Tongue (tissue), 1 donor: ENCODE measurements at regions not wholly inside any gene's neighbourhood (a gene's known extent, or its start where the extent isn't known, plus 50 kb on each side); places are given as distances from the start of the nearest gene placed in this dataset.

Experiments
- DNase-seq: peaks from one replicate; pipeline ENCODE4 v3.0.0-alpha.2; 2015

DNA sequence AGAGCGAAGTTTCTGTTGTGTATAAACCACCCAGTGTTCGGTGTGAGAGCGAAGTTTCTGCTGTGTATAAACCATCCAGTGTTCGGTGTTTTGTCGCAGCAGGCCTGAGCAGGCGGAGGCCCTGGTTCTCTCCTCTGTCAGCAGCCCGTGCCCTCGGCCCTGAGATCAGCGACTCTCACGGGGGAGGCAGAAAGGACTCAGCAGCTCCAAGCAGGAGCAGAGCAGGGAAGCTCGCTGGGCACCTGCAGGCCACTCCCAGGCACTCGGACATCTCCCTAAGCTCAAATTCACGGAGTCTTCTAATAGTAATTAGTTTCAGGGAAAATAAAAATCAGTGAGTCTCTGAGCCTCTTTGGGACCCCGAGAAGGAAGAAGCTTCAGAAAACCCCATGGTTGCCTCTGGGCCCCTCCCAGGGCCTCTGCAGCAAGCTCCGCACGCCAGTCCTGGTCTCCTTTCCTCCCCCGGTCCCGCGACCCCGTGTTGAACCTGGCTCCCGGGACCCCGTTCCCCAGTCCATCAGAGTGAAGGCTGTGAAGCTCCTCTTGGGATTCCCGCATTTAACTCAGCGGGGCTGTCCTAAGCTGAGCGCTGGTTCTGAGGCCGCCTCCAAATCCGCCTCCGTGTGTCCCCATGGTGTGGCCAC lies 81.9 kb upstream of the ADAMTS2 start:
- no peak for DNase-seq

DNA sequence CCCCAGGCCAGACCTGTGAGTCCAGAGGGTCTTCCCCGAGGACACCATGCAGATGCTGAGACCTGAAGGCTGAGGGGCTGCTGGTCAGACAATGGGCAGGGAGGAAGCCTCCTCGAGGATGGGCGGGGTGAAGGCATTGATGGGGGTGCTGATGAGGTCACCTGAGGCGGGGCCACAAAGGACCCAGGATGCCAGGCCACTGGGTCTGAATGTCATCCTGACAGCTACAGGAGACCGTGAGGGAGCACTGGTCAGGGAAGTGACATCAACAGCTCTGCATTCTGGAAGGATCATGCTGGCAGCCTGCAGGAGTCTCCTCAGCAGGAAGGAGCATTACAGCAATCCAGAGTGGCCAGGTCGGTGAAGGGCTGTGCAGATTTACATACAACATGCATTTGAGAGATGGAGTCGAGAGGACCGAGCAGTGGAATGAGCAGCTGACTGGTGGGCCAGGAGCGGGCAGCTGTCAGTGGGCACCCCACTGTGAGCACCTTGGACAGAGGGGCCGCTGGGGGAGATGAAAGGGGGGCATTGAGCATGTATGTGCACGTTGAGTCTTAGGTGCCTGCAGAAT lies 77.7 kb upstream of the ADAMTS2 start:
- DNase-seq, result no peak

DNA sequence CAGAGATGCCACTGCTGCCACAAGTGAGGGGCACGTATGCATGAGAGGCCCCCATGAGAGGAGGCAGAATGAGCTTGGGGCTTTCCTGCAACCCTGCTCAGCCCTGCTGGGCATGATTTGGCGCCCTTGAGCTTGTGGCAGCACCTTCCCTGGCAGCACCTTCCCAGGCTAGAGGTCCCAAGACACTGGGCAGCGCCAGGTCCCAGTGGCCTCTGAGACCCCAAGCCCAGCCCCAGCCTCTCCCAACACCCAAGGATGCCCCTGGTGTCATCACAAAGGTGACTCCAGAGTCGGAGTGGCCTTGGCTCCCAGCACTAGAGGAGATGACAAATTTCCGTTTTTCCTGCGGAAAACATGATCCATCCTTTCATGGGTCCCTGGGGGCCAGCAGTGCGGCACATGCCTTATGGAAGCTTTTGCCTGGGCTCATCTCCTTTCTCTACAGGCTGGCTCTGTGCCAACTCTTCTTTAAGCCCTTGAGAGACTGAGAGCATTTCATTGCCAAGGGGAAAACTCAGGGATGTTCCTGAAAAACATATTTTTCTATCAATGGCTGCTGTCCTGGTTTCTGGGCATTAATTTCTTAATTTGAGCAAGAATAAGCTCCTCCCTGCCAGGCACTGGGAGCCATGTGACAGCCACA lies 77.1 kb upstream of the ADAMTS2 start:
- no peak for DNase-seq

DNA sequence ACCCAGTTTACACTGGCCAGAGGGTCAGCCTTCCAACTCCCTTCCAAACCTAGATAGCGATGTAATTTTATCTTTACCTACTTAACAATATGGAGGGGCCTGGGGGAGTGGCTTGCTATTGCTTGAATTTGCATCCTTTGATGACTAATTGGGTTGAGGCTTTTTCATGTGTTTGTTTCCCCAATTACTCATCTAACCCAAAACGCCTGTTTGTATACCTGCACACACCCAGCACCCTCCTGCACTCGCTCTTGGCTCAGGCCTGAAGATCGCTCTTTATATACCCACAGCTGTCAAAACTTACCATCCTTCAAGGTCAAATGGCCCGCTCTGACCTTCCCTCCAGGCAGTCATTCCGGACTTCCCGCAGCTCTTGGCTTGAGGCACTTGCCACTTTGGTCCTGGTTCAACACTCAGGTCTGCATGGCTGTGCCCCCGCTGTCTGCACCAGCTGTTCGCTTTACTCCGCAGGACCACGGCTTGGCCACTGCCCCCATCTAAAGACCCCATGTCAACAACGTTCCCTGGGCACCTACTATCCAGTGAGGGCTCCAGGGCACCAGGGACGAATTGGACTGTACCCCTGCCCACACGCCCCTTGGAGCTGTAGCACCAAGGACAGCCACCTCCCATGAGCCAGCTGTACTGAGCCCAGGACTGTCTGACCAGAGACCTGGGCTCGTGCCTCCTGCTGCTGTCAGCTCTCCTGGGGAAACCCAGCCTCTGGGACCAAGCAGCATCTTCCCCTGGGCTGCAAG lies 76.1 kb upstream of the ADAMTS2 start:
- DNase-seq, result no peak

DNA sequence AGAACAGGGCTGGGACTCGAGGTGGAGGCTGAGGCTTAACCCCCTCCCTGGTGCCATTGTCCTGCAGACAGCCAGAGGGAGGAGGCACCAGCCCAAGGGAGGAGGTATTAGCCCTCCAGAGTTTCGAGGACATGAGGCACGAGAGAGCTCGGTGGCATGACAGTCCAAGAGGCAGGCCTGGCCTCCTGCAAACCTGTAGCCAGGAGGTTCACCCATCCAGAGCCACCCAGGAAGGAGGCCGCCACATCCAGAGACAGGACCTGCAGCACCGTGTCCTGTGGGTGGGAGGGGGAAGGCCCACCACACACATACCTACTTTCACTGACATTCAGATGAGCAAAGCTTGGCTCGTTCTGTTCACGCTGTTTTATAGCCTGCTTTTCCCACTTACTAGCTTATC lies 75.2 kb upstream of the ADAMTS2 start:
- no peak for DNase-seq

DNA sequence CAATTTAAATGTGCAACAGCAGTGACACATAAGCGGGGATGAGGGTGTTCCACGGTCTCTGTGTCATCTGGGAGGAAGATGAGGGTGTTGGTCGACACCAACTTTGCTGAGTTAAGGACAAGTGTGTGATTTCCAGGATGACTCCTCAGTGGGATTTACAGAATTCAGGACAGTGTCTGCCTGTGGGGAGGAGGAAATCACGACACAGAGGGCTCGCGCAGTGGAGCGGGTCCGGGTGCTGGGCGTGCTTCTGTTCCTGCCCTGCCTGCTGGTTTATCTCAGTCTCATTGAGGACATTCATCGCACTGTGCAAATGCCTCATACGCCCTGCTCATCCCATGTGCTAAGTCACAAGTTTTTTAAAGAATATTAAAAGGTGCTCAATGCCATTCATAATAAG lies 73.7 kb upstream of the ADAMTS2 start:
- DNase-seq, result no peak

DNA sequence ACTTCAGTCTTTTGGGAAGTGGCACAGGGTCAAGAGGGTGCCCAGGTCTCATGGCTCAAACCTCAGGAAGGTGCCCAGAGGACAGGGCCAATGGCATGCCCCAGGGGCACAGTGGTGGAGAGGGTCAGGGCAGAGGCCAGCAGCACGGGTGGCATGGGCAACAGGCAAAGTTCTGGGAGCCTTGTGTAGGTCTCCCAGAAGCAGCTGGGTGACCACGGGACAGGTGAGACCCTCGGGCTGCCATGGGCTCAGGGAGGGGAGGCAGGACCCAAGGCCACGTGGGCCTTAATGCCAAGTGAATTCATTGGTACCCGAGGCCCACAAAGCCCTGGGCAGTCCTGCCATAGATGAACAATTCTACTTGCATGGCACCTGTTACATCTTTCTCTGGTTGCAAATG lies 72.4 kb upstream of the ADAMTS2 start:
- DNase-seq, result no peak

DNA sequence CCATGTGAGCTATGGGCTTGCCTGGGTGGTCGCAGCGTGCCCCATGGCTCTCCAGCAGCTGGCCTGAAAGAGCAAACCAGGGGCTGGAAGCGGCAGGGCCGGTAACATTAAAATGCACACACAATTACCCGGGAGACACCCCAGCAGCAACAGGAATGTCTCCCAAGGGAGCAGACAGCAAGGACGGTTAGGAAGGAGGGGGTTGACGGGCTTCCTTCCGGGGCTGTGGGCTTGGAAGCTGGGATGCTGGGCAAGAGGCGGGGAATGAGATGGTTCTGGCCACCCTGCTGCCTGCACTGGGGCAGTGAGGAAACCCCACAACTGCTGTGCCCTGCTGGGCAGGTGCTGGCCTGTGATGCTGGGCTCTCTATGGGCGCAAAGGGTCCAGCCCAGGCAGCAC lies 71.8 kb upstream of the ADAMTS2 start:
- DNase-seq, result no peak

DNA sequence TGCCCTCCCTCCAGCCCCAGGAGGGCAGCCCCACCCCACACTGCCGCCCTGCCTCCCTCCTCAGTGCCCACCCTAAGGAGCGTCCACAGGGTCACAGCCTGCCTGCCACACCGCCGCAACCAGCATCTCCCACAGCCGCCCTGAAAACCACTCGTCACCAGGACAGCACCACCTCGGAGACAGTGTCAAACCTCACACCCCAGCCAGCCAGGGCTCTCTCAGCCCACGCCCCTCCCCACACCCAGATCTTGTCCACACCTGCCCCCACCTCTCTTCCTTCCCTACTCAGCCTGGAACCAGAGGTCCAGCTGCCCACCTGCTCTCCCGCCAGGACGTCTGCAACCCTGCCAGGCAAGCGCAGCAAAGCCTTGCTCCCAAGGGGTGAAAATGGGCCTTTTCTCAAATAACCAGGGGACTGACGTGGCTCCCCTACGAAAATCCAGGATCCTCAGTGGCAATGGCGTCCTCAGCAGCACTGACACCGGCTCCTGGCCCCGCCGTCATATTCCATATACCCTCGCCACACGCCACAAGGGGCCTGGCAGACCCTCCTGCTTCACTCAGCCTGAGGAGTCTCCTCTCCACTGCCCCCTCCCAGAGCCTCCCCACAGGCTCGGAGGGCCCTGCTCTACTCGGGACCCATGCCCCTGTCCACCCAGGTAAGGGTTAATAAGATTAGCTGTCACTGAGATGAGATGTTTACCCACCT lies 71.0 kb upstream of the ADAMTS2 start:
- DNase-seq, result no peak

DNA sequence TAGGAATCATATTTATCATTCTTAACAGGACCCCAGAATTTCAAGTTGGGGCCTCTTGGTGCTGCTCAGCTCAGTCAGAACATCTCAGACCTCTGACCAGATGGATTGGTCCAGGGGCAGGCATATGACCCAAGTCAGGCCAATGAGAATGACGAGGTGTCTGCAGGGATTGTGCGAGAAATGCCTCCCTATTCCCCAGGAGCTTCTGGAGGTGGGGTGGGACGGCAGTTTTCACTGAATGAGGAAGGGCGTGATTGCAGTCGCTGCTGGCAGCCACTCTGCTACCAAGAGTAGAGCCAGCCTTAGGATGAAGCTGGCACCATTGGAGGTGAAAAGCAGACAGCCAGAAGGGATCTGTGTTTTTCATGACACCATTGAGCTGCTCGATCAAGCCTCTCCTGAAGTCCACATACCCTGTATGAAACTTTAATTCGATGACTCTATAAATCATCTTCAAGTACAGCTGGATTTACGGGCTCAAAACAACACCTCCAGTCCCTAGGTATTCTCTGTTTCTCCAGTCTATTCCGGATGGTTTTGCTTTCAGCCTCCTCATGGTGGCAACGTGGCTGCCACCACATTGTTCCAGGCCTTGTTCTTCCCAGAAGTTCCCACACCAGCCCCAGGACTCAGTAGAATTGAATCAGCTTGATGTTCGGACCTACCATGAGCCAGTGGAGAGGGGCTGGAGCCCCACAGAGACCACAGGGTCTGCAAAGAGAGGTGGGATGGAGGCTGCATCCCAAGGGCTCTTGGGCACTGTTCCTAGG lies 70.2 kb upstream of the ADAMTS2 start:
- no peak for DNase-seq

DNA sequence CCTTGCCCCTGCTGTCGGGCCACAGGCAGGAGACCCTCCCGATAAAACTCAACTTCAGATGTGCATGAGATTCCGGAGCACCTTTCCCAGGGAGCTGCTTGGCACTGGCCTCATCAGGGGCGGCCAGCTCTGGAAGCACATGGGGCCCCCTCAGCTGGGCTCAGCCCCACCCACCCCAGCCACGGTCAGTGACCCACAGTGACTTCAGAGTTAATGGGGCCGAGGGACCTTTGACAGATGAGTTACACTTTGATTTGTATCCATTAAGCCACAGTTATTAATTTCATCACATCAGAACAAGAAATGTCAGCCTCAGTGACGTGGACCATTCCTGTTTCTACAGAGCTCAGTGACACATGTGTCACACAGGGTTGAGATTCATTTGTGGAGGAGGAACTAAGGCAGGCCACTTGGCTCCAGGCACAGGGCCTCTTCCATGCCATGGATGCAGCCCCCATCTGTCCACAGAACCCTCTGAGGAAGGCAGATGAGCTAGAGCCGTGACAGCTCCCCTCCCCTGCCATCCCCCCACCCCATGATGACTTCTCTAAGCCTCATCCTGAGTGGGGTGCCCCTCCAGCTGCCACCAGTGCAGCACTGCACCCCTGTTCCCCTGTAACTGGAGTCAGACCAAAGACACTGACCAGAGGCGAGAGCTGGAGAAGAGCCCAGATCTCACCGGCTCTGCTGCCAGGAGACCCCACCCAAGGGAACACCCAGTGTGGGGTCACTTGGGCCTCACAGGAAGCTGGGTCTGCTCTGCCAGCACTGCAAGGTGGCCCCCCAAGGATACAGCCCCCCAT lies 69.4 kb upstream of the ADAMTS2 start:
- DNase-seq, result no peak

DNA sequence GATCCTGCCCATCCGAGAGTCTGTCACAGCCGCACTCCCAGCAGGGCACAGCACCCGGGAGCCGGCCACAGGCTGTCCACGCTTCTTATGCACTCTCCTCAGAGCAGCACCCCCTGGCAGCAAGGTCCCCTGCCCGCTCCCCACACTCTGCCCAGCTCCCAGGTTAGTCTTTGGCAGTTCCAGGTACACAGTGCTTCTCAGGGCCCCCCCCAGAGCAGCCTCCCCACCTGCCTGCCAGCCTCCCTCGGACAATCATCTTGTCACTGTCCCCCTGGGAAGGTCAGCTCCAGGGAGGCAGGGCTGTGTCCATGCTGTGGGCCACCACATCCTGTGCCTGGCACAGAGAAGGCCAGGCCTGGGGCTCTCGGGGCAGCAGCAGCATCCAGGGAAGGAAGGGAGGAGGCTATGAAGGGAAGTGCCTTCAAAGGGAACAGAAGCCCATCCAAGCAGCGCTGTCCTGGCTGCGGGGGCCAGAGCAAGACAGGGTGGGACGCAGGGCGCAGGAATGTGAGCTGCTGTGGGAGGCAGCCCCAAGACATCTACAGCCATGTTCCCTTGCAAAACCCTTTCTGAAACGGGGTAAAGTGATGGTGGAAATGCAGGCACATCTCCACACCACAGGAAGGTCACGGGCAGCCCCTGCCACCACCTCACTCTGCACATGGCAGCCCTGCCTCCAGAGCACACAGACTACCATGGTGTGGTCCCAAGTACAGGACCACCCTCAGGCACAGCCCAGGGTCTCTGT lies 68.6 kb upstream of the ADAMTS2 start:
- no peak for DNase-seq

DNA sequence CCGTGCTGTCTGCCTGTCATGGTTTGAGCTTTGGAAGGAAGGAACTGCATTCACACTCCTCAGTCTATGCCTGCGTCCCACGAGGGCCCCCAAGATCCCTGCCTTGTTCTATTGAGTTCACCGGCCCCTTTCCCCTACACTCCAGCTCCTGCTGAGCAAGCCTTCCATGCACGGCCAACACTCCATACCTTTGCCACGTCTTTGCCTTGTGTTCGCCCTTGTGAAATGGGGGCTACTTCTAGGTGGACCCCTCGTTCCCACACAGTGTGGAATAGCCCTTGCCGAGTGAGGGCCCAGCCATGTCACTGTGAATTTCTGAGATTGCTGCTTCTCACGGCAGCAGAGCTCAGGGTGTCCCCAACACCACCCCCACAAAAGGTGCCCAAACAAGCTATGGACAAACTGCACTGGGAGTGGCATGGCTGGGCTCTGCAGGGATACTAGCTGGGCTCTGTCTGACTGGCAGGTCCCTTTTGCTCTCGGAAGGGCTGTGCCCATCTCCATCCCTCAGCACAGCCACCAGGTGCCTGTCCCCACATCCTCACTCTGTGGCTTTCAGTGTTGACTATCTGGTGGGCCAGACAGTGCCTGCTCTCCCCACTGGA lies 67.9 kb upstream of the ADAMTS2 start:
- DNase-seq, result no peak

DNA sequence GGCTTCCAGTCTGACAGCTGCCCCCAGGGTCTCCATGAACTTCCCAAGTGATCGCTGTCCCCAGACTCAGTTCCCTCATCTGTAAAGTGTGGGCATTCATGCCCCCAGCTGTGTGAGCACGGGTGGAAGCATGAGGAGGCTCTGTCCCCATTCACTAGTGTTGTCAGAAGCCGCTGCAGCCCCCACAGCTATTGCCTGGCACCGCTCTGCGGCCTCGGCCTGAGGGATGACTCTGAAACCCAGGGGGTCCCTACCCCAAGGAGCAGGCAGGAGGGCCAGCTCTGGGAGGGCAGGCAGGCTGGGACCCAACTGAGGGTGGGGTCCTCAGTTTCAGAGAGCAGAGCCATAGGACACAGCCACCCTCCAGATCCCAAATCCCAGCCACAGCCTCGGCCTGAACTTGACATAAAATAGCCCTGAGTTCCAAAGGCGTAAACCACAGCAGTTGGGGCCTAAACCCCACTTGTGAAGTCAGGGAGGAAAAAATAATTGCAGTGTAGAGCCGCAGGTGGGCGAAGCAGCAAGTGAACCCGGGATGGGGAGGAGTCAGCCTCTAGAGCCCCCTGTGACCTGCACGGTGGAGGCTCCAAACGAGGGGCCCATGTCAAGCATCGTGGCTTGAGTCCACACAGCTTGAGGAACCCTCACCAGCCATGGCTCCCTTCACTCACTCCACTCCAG lies 66.0 kb upstream of the ADAMTS2 start:
- no peak for DNase-seq

DNA sequence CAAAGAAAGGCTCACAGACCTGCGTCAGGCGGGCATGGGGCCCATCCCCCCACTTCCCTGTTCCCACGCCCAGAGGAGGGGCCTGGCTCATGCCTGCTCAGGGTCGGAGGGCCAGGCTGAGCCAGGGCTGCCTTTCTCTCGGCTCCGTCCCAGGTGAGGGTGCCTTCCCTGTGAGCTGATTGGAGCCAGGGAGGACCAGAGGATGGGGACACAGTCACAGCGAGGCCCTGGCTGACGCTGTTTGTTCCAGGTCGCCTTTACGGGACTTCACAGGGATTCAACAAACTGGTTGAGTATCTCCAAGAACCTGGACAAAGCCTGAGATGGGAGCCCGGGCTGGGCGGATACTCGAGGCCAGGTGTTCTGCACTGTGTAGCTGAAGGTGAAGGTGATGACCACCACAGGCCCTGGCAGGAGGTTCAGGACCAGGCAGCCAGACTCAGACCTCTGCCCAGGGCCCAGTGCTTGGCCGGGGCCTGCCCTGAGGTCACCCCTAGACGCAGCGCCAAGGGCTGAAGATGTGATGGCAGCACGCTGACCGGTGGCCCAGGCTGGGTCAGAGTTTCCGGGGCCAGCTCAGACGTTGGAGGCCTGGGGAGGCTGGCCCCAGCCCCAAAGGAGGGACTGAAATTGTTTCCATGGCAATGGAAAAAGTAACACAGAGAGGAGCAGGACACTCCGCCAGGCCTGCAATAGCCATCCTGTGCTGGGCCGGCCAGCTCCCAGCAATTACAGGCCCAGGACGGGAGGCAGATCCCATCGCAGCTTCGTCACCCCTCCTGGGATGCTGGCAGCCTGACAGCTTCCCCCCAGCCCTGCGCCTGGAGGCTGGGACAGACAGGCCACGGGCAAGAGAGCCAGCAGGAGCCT lies 65.3 kb upstream of the ADAMTS2 start:
- no peak for DNase-seq

DNA sequence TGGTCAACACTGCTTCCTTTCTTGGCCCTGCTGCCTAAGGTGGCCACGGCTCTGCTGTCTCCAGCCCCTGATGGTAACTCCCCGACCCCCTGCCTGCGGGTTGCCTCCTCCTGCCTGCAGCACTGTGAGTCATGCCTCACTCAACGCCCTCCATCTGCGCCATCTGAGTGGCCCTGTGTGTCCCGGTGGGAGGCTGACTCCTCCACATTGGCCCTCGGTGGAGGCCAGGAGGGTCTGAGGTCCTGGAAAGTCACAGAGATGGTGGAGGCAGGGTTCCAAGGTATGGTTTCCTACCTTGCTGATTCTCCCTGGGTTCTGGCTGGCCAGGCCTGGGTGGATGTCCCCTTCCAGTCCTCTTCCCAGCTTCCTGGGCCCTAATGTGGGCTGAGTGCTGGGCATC lies 64.5 kb upstream of the ADAMTS2 start:
- DNase-seq, result no peak

DNA sequence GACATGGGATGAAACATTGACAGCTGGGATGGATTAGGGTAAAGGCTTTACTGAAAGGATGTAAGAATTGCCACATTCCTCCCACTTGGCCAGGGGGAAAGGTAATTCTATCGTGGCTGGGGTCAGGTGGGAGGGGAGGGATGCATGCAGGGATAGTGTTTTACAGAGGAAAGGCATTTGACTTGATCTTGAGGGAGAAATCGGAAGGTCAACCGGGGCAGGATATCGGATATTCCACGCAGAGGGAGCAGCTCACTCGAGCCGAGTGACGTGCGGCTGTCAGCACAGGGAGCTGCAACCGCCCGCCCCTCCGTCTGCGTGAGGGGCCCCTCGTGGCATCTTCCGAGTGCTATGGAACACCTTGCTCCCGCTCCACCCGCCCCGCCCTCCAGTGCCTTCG lies 63.4 kb upstream of the ADAMTS2 start:
- no peak for DNase-seq
